Trophoblast cell (in vitro differentiated cells and primary cell): ENCODE measurements at regions not wholly inside any gene's neighbourhood (a gene's known extent, or its start where the extent isn't known, plus 50 kb on each side); places are given as distances from the start of the nearest gene placed in this dataset.
A peak's percentile ranks its signal among the peaks of the same experiment; 100 is the strongest.

ENCODE experiments used
- DNase-seq, 2 donors: peaks; one replicate each; pipeline ENCODE4 v3.0.0-alpha.2; 2016
- H2AFZ ChIP-seq: 2 replicates; pipeline ENCODE4 v1.6.1; 2013; ENCODE audit warnings: low read length, moderate library complexity, mild to moderate bottlenecking; ENCODE audit not compliant: insufficient read depth, poor library complexity
- H2AK5ac ChIP-seq: 2 replicates; pipeline ENCODE4 v1.6.1; 2013; ENCODE audit warnings: mild to moderate bottlenecking, low read length
- H2BK120ac ChIP-seq: 2 replicates; pipeline ENCODE4 v1.6.1; 2013; ENCODE audit warnings: low read length, mild to moderate bottlenecking, moderate library complexity; ENCODE audit not compliant: insufficient read depth, poor library complexity
- H2BK12ac ChIP-seq: 2 replicates; pipeline ENCODE4 v1.6.1; 2013; ENCODE audit warnings: mild to moderate bottlenecking, low read length, moderate library complexity
- H2BK5ac ChIP-seq: 2 replicates; pipeline ENCODE4 v1.6.1; 2013; ENCODE audit warnings: low read length, low read depth, moderate library complexity, mild to moderate bottlenecking; ENCODE audit not compliant: poor library complexity
- H3K14ac ChIP-seq: 2 replicates; pipeline ENCODE4 v1.6.1; 2013; ENCODE audit warnings: mild to moderate bottlenecking, low read length
- H3K18ac ChIP-seq: 2 replicates; pipeline ENCODE4 v1.6.1; 2013; ENCODE audit warnings: mild to moderate bottlenecking, low read length
- H3K23ac ChIP-seq: 2 replicates; pipeline ENCODE4 v1.6.1; 2013; ENCODE audit warnings: low read length
- H3K27ac ChIP-seq: 2 replicates; pipeline ENCODE4 v1.5.1; 2013; ENCODE audit warnings: low read depth, mild to moderate bottlenecking, inconsistent platforms, low read length, moderate library complexity
- H3K27me3 ChIP-seq: 2 replicates; pipeline ENCODE4 v1.6.1; 2013; ENCODE audit warnings: inconsistent platforms, mild to moderate bottlenecking, low read length, moderate library complexity; ENCODE audit not compliant: insufficient read depth
- H3K36me3 ChIP-seq, 2 experiments: 1 replicate in 1 of 2; 2 replicates in 1 of 2; pipeline ENCODE4 v1.6.1; 2013; ENCODE audit warnings: low read length in 2 of 2, mild to moderate bottlenecking in 2 of 2, moderate library complexity in 1 of 2; ENCODE audit not compliant: insufficient read depth in 2 of 2, control insufficient read depth in 1 of 2
- H3K4ac ChIP-seq: 2 replicates; pipeline ENCODE4 v1.6.1; 2013; ENCODE audit warnings: low read depth, mild to moderate bottlenecking, low read length, moderate library complexity
- H3K4me1 ChIP-seq, 2 experiments: 1 replicate in 1 of 2; 2 replicates in 1 of 2; pipeline ENCODE4 v1.6.1; 2013; ENCODE audit warnings: low read length in 2 of 2, mild to moderate bottlenecking in 2 of 2, moderate library complexity in 1 of 2; ENCODE audit not compliant: insufficient read depth in 2 of 2, control insufficient read depth in 1 of 2
- H3K4me2 ChIP-seq: 2 replicates; pipeline ENCODE4 v1.6.1; 2013; ENCODE audit warnings: inconsistent platforms, mild to moderate bottlenecking, low read length, moderate library complexity
- H3K4me3 ChIP-seq: 2 replicates; pipeline ENCODE4 v1.5.1; 2013; ENCODE audit warnings: mild to moderate bottlenecking, low read depth, low read length, inconsistent platforms
- H3K79me1 ChIP-seq: one replicate; pipeline ENCODE4 v1.6.1; 2013; ENCODE audit warnings: low read length
- H3K79me2 ChIP-seq: 2 replicates; pipeline ENCODE4 v1.6.1; 2013; ENCODE audit warnings: low read length, mild to moderate bottlenecking; ENCODE audit not compliant: control insufficient read depth, insufficient read depth, poor library complexity
- H3K9ac ChIP-seq: 2 replicates; pipeline ENCODE4 v1.6.1; 2013; ENCODE audit warnings: mild to moderate bottlenecking, low read length
- H3K9me3 ChIP-seq: 2 replicates; pipeline ENCODE4 v1.6.1; 2013; ENCODE audit warnings: low read depth, mild to moderate bottlenecking, control low read depth, inconsistent platforms, low read length; ENCODE audit not compliant: insufficient read depth
- H4K12ac ChIP-seq: 2 replicates; pipeline ENCODE4 v1.6.1; 2013; ENCODE audit warnings: low read depth, mild to moderate bottlenecking, low read length, moderate library complexity
- H4K8ac ChIP-seq: 2 replicates; pipeline ENCODE4 v1.6.1; 2013; ENCODE audit warnings: low read depth, mild to moderate bottlenecking, low read length, moderate library complexity
- H4K91ac ChIP-seq: one replicate; pipeline ENCODE4 v1.6.1; 2013; ENCODE audit warnings: low read depth, mild to moderate bottlenecking, low read length, moderate library complexity
- WGBS: extraction: QIAGEN DNeasy Blood & Tissue Kit; methylation state at CpG from one replicate; pipeline ENCODE4 v1.1.7; 2013; ENCODE audit warnings: missing lambda C conversion rate; ENCODE audit not compliant: insufficient read length, insufficient coverage; ENCODE audit errors: extremely low coverage; 5-methylcytosine and 5-hydroxymethylcytosine counted together

DNA sequence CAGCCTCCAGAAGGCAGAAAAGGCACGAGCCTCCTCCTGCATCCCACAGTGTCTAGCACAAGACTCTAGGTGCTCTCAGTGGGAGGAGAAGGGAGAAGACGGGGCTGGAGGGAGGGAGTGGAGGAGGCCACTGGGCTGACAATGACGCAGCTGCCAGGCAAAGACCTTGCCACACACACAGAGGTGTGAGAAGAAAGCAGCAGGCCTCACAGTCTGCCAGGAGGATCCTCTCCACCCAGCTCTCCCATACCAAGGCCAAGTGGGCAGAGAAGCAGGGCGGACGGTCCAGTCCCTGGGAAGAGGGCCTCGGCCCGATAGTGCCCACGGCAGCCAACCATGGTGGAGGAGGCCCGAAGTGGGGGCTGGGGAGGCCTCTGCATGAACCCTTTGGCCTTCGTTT, 78.9 kb downstream of the NCOR2 start:
- no peak overlapping the region for H3K4me3 ChIP-seq
- no CpG with 5 or more reads among the region's 10 CpGs for WGBS

DNA sequence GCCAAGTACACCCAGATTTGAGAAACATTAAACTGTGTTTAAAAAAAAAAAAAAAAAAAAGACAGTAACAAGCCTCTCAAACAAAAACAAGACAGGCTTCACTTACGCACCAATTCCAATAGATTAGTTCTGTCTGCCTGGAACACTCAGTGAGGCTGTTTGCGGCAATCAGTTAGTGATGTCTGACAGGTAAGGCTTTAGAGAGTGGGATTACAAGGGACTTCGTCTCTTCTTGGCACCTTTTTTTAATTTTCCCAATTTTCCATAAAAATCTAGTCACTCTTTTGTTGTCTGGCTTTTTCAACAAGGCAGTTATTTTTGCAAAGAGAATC, 79.6 kb downstream of the NCOR2 start:
- Histone ChIP-seq H3K4me3 (no peak overlapping the region), H3K36me3 (peaks cover 52 to 55% of the 10 kb centered on the region in 2 experiments), H2BK12ac (no peak overlapping the region), H3K18ac (no peak overlapping the region), H3K4me1 (no peaks in the 10 kb centered on the region), H3K79me2 (no peaks in the 10 kb centered on the region), H3K27ac (no peak overlapping the region), H4K8ac (no peak overlapping the region), H3K4me2 (no peak overlapping the region), H3K27me3 (no peaks in the 10 kb centered on the region), H3K14ac (no peak overlapping the region), H4K12ac (no peak overlapping the region), H3K23ac (no peak overlapping the region), H2BK120ac (no peak overlapping the region), H3K9me3 (peaks cover 2% of the 10 kb centered on the region), H4K91ac (no peak overlapping the region), H2BK5ac (no peak overlapping the region), H3K4ac (no peak overlapping the region), H2AFZ (no peak overlapping the region), H3K79me1 (no peaks in the 10 kb centered on the region), H2AK5ac (no peak overlapping the region), H3K9ac (no peak overlapping the region)
- no peak for DNase-seq
- WGBS = no CpG with 5 or more reads among the region's 3 CpGs

More for the DNA sequence above, 78.9 kb downstream of the NCOR2 start:
- Histone ChIP-seq H3K4ac (no peak overlapping the region), H3K27me3 (no peaks in the 10 kb centered on the region), H3K9ac (no peak overlapping the region), H2BK12ac (no peak overlapping the region), H3K18ac (no peak overlapping the region), H3K79me2 (no peaks in the 10 kb centered on the region), H3K14ac (no peak overlapping the region), H4K91ac (no peak overlapping the region), H2AK5ac (no peak overlapping the region), H3K23ac (no peak overlapping the region), H3K79me1 (no peaks in the 10 kb centered on the region), H2AFZ (no peak overlapping the region), H3K9me3 (peaks cover 2% of the 10 kb centered on the region), H4K12ac (no peak overlapping the region), H4K8ac (no peak overlapping the region), H3K4me1 (peaks cover 0 to 4% of the 10 kb centered on the region in 2 experiments), H3K4me2 (no peak overlapping the region), H2BK5ac (no peak overlapping the region), H2BK120ac (no peak overlapping the region), H3K36me3 (peaks cover 45 to 49% of the 10 kb centered on the region in 2 experiments), H3K27ac (no peak overlapping the region)
- DNase-seq = no peak

DNA sequence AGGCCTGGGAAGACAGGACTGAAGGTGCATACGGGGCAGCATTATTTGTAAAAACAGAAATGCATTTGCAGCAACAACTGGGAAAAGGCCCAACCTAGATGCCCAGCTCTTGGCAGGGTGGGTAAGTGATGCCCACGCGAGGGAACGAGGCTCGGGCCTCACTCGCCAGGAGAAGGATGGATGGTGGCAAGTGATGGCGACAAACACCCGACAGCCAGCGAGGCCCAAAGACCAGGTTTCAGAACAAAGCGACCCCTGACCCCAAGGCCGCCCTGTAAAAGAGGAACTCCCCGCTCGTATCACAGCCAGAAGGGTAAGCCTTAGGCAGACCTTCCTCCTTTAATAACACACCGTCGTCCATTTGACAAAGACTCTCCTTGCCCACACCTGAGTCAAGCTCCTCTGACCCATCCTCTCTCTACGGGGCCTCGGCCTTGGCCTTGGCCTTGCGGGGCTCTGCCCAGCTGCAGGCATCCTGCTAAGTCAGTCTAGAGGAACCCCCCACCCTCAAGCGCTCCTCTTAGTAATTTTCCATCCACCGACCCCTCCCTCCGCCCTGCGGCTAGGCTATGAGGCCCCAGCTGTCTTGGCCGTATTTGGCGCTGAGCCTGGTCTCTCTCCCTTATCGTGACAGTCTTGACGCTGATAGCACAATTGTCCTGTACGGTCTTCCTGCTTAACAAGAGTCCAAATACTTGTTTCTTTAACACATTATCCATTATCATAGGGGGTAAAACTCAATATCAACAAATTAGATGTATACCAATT, 80.2 kb downstream of the NCOR2 start:
- no peak overlapping the region for H3K4ac ChIP-seq
- no peak overlapping the region for H3K23ac ChIP-seq
- H4K8ac ChIP-seq = no peak overlapping the region
- H2BK12ac ChIP-seq = no peak overlapping the region
- H2BK5ac ChIP-seq = no peak overlapping the region
- no peak overlapping the region for H3K4me3 ChIP-seq
- H4K12ac ChIP-seq = no peak overlapping the region
- no peaks in the 10 kb centered on the region for H3K79me2 ChIP-seq
- no peaks in the 10 kb centered on the region for H3K27me3 ChIP-seq
- H4K91ac ChIP-seq = no peak overlapping the region
- peaks cover 2% of the 10 kb centered on the region for H3K9me3 ChIP-seq
- no peak overlapping the region for H3K18ac ChIP-seq
- H2AFZ ChIP-seq = no peak overlapping the region
- no peak overlapping the region for H2BK120ac ChIP-seq
- no peak overlapping the region for H3K9ac ChIP-seq
- DNase-seq = no peak
- H3K36me3 ChIP-seq = peaks cover 57 to 59% of the 10 kb centered on the region in 2 experiments
- no peak overlapping the region for H3K27ac ChIP-seq
- no peak overlapping the region for H3K4me2 ChIP-seq
- no CpG with 5 or more reads among the region's 27 CpGs for WGBS
- no peak overlapping the region for H2AK5ac ChIP-seq
- no peaks in the 10 kb centered on the region for H3K79me1 ChIP-seq
- no peak overlapping the region for H3K14ac ChIP-seq
- H3K4me1 ChIP-seq = no peaks in the 10 kb centered on the region

DNA sequence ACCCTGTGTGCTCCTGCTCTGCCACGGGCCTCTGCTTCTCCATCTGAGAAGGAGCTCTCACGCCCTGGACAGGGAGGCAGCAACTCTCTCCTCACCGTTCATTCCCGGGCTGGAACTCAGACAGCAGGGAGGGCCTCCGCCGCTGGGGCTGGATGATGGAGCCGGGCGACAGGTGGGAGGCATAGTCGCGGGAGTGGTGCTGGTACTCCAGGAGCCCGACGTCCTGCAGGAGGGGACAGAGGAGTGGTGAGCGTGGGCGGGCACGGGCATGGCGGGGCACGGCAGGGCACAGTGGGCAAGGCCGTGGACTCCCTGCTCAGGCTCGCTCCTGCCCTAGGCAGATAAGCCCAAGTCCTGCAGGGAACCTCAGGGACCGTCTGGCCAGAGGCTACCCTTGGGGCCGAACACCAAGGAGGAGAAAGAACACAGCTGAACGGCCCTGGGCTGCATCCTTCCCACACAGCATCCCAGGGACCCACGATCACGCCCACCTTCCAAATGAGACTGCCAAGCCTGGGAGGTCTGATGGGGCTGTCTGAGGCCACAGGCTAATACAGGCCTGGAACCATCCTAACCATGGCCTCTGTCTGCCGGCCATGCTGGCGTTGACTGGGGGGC, 81.0 kb downstream of the NCOR2 start:
- peaks cover 56 to 60% of the 10 kb centered on the region in 2 experiments for H3K36me3 ChIP-seq
- H2AK5ac ChIP-seq = no peak overlapping the region
- H3K18ac ChIP-seq = peak overlapping the region; percentile 16
- H4K8ac ChIP-seq = no peak overlapping the region
- H4K12ac ChIP-seq = no peak overlapping the region
- no peak overlapping the region for H2BK120ac ChIP-seq
- H3K23ac ChIP-seq = no peak overlapping the region
- no peaks in the 10 kb centered on the region for H3K4me1 ChIP-seq
- H4K91ac ChIP-seq = no peak overlapping the region
- no CpG with 5 or more reads among the region's 26 CpGs for WGBS
- H3K79me1 ChIP-seq = no peaks in the 10 kb centered on the region
- H3K4ac ChIP-seq = no peak overlapping the region
- no peak overlapping the region for H3K9ac ChIP-seq
- no peak overlapping the region for H2AFZ ChIP-seq
- no peak overlapping the region for H3K14ac ChIP-seq
- no peaks in the 10 kb centered on the region for H3K79me2 ChIP-seq
- H3K4me2 ChIP-seq = no peak overlapping the region
- no peak overlapping the region for H3K27ac ChIP-seq
- H3K27me3 ChIP-seq = no peaks in the 10 kb centered on the region
- no peak overlapping the region for H2BK5ac ChIP-seq
- DNase-seq = no peak
- H2BK12ac ChIP-seq = no peak overlapping the region
- H3K9me3 ChIP-seq = peaks cover 2% of the 10 kb centered on the region
- H3K4me3 ChIP-seq = no peak overlapping the region
